ENCODE measurements at regions not wholly inside any gene's neighbourhood (a gene's known extent, or its start where the extent isn't known, plus 50 kb on each side); places are given as distances from the start of the nearest gene placed in this dataset.
A peak's percentile ranks its signal among the peaks of the same experiment; 100 is the strongest.
"Not testable (repeated sequence)": the region's sequence is repeated elsewhere in the genome, so short reads cannot be mapped to it uniquely, and the experiment has no call there.

- DNase-seq (no peak), ATAC-seq (ENCODE audit: low read depth) (no peak)
- peaks cover 9% of the 10 kb centered on the region for H3K4me1 Mint-ChIP-seq
- peak overlapping the region; percentile 53 for H3K4me3 Mint-ChIP-seq
- no peaks in the 10 kb centered on the region for H3K36me3 Mint-ChIP-seq
- H3K27ac Mint-ChIP-seq, result no peak overlapping the region
- H3K9me3 Mint-ChIP-seq, result no peaks in the 10 kb centered on the region
- H3K27me3 Mint-ChIP-seq, result peaks cover 54% of the 10 kb centered on the region
- POLR2A ChIA-PET, result no interaction called here
Measured at GRCh38 chr6:27617700-27618689, 145.1 kb upstream of the ZNF184 start.

- POLR2A ChIA-PET, result no interaction called here
- Mint-ChIP-seq H3K36me3 (no peaks in the 10 kb centered on the region), H3K27ac (no peak overlapping the region), H3K27me3 (peaks cover 50% of the 10 kb centered on the region), H3K4me3 (peak overlapping the region; percentile 54), H3K4me1 (peaks cover 9% of the 10 kb centered on the region), H3K9me3 (no peaks in the 10 kb centered on the region)
- DNase-seq, result no peak
- no peak for ATAC-seq (ENCODE audit: low read depth)
Measured at GRCh38 chr6:27617046-27617687, 144.3 kb upstream of the ZNF184 start.

- Mint-ChIP-seq H3K27me3 (peaks cover 50% of the 10 kb centered on the region), H3K4me3 (peak overlapping the region; percentile 54), H3K4me1 (peaks cover 9% of the 10 kb centered on the region), H3K27ac (no peak overlapping the region), H3K9me3 (no peaks in the 10 kb centered on the region), H3K36me3 (no peaks in the 10 kb centered on the region)
- DNase-seq (no peak), ATAC-seq (ENCODE audit: low read depth) (no peak)
- POLR2A ChIA-PET, result no interaction called here
Measured at GRCh38 chr6:27616328-27617045, 143.6 kb upstream of the ZNF184 start.

- Mint-ChIP-seq H3K4me3 (no peak overlapping the region), H3K9me3 (no peaks in the 10 kb centered on the region), H3K4me1 (no peaks in the 10 kb centered on the region), H3K27ac (no peak overlapping the region), H3K27me3 (peaks cover 32% of the 10 kb centered on the region), H3K36me3 (no peaks in the 10 kb centered on the region)
- DNase-seq (no peak), ATAC-seq (ENCODE audit: low read depth) (no peak)
- POLR2A ChIA-PET, result interaction anchor here (0.6 kb wide), 1 partner anchor 423 kb away, joined by 3 read pairs; no protein-coding TSS in a partner anchor
Measured at GRCh38 chr6:27611451-27611850, 138.5 kb upstream of the ZNF184 start.

- Mint-ChIP-seq H3K9me3 (no peaks in the 10 kb centered on the region), H3K36me3 (no peaks in the 10 kb centered on the region), H3K27me3 (peaks cover 48% of the 10 kb centered on the region), H3K27ac (no peak overlapping the region), H3K4me1 (peaks cover 14% of the 10 kb centered on the region), H3K4me3 (no peak overlapping the region)
- DNase-seq (no peak), ATAC-seq (ENCODE audit: low read depth) (no peak)
- POLR2A ChIA-PET, result no interaction called here
Measured at GRCh38 chr6:27608916-27609883, 136.3 kb upstream of the ZNF184 start.

GRCh38 chr6:27605401-27606342 lies 132.8 kb upstream of the ZNF184 start:
- peaks cover 19% of the 10 kb centered on the region for H3K4me1 Mint-ChIP-seq
- no peak overlapping the region for H3K27ac Mint-ChIP-seq
- ATAC-seq (ENCODE audit: low read depth), result no peak
- H3K27me3 Mint-ChIP-seq, result peaks cover 49% of the 10 kb centered on the region
- H3K9me3 Mint-ChIP-seq, result peaks cover 7% of the 10 kb centered on the region
- POLR2A ChIA-PET, result no interaction called here
- DNase-seq, result no peak
- peak overlapping the region; percentile 55 for H3K4me3 Mint-ChIP-seq
- H3K36me3 Mint-ChIP-seq, result peaks cover 2% of the 10 kb centered on the region

- POLR2A ChIA-PET, result no interaction called here
- peak overlapping the region; percentile 55 for H3K4me3 Mint-ChIP-seq
- H3K27ac Mint-ChIP-seq, result no peak overlapping the region
- DNase-seq (no peak), ATAC-seq (ENCODE audit: low read depth) (no peak)
- peaks cover 19% of the 10 kb centered on the region for H3K4me1 Mint-ChIP-seq
- H3K27me3 Mint-ChIP-seq, result peaks cover 46% of the 10 kb centered on the region
- peaks cover 2% of the 10 kb centered on the region for H3K36me3 Mint-ChIP-seq
- H3K9me3 Mint-ChIP-seq, result peaks cover 7% of the 10 kb centered on the region
Measured at GRCh38 chr6:27604986-27605385, 132.1 kb upstream of the ZNF184 start.

- peaks cover 19% of the 10 kb centered on the region for H3K4me1 Mint-ChIP-seq
- POLR2A ChIA-PET, result no interaction called here
- H3K9me3 Mint-ChIP-seq, result peaks cover 8% of the 10 kb centered on the region
- peaks cover 57% of the 10 kb centered on the region for H3K27me3 Mint-ChIP-seq
- H3K36me3 Mint-ChIP-seq, result peaks cover 2% of the 10 kb centered on the region
- DNase-seq, result no peak
- no peak for ATAC-seq (ENCODE audit: low read depth)
- no peak overlapping the region for H3K27ac Mint-ChIP-seq
- H3K4me3 Mint-ChIP-seq, result peak overlapping the region; percentile 69
Measured at GRCh38 chr6:27601668-27602254, 128.9 kb upstream of the ZNF184 start.

- Mint-ChIP-seq H3K27ac (no peak overlapping the region), H3K36me3 (peaks cover 2% of the 10 kb centered on the region), H3K27me3 (peaks cover 50% of the 10 kb centered on the region), H3K4me3 (no peak overlapping the region), H3K9me3 (peaks cover 8% of the 10 kb centered on the region), H3K4me1 (peaks cover 10% of the 10 kb centered on the region)
- POLR2A ChIA-PET, result no interaction called here
- ATAC-seq (ENCODE audit: low read depth) (no peak), DNase-seq (no peak)
Measured at GRCh38 chr6:27599859-27600532, 127.1 kb upstream of the ZNF184 start.

- H3K4me1 Mint-ChIP-seq; DNase-seq; ATAC-seq (ENCODE audit: low read depth); POLR2A ChIA-PET; H3K36me3 Mint-ChIP-seq; H3K27ac Mint-ChIP-seq; H3K9me3 Mint-ChIP-seq; H3K4me3 Mint-ChIP-seq: not testable (repeated sequence)
- peaks cover 36% of the 10 kb centered on the region for H3K27me3 Mint-ChIP-seq
Measured at GRCh38 chr6:27597031-27597567, 124.2 kb upstream of the ZNF184 start.

GRCh38 chr6:27593861-27594260 lies 121.0 kb upstream of the ZNF184 start:
- Mint-ChIP-seq H3K36me3 (no peaks in the 10 kb centered on the region), H3K4me1 (peaks cover 2% of the 10 kb centered on the region), H3K27ac (no peak overlapping the region), H3K4me3 (no peak overlapping the region), H3K27me3 (peaks cover 25% of the 10 kb centered on the region), H3K9me3 (no peaks in the 10 kb centered on the region)
- POLR2A ChIA-PET, result no interaction called here
- no peak for DNase-seq
- ATAC-seq (ENCODE audit: low read depth), result no peak

All from activated naive CD8-positive, alpha-beta T cell treated with anti-CD3 and anti-CD28 coated beads, Interleukin-2, amount 10 ng/mL, durations not matched to agents 7 days and 5 days (primary cell).